SU-DHL-6 (cell line): ENCODE measurements at regions not wholly inside any gene's neighbourhood (a gene's known extent, or its start where the extent isn't known, plus 50 kb on each side); places are given as distances from the start of the nearest gene placed in this dataset.

ENCODE experiments used
- H2AFZ ChIP-seq: fragments of 200-600 bp; sonication (generic); 2 replicates; pipeline ENCODE4 v1.6.1; 2014; ENCODE audit warnings: low read depth, mild to moderate bottlenecking, moderate library complexity, mixed read lengths, antibody characterized with exemption, low read length; ENCODE audit not compliant: severe bottlenecking
- H3F3A ChIP-seq: fragments of 200-600 bp; shearing (Covaris generic); 2 replicates; pipeline ENCODE4 v1.6.0; 2016; ENCODE audit warnings: antibody characterized with exemption, mild to moderate bottlenecking; ENCODE audit not compliant: insufficient read depth
- H3K27ac ChIP-seq: fragments of 200-600 bp; sonication (generic); 2 replicates; pipeline ENCODE4 v1.5.1; 2016; ENCODE audit warnings: low read depth, mild to moderate bottlenecking, low read length, moderate library complexity, mixed read lengths
- H3K27me3 ChIP-seq: fragments of 200-600 bp; sonication (generic), shearing (Covaris generic); 2 replicates; pipeline ENCODE4 v1.6.0; 2014; ENCODE audit warnings: mild to moderate bottlenecking, low read length
- H3K36me3 ChIP-seq: fragments of 200-600 bp; sonication (generic); 2 replicates; pipeline ENCODE4 v1.6.1; 2014; ENCODE audit warnings: mild to moderate bottlenecking, low read length, mixed read lengths
- H3K4me2 ChIP-seq: fragments of 300-600, 200-600 bp; shearing (Covaris generic), sonication (generic); 2 replicates; pipeline ENCODE4 v1.6.0; 2014; ENCODE audit warnings: low read length, low read depth, mild to moderate bottlenecking; ENCODE audit not compliant: poor library complexity, severe bottlenecking
- H3K4me3 ChIP-seq: fragments of 200-600 bp; sonication (generic); 2 replicates; pipeline ENCODE4 v1.5.1; 2014; ENCODE audit warnings: antibody characterized with exemption, low read length, mild to moderate bottlenecking, mixed read lengths; ENCODE audit not compliant: insufficient read depth, poor library complexity, severe bottlenecking
- H3K79me2 ChIP-seq: fragments of 200-600 bp; sonication (generic); 2 replicates; pipeline ENCODE4 v1.6.1; 2014; ENCODE audit warnings: mild to moderate bottlenecking, low read length, moderate library complexity; ENCODE audit not compliant: insufficient read depth
- H3K9ac ChIP-seq: fragments of 200-600 bp; sonication (generic); 2 replicates; pipeline ENCODE4 v1.7.0; 2014; ENCODE audit warnings: mild to moderate bottlenecking, low read length
- H3K9me2 ChIP-seq: fragments of 200-600 bp; sonication (generic); replicated peaks from 2 replicates; pipeline ENCODE4 v1.6.1; 2014; ENCODE audit warnings: low read length; ENCODE audit not compliant: insufficient read depth
- H3K9me3 ChIP-seq: fragments of 200-600 bp; sonication (generic); 2 replicates; pipeline ENCODE4 v1.6.1; 2014; ENCODE audit warnings: low read length, mixed read lengths; ENCODE audit not compliant: insufficient read depth
- H4K20me1 ChIP-seq: fragments of 200-600 bp; sonication (generic); 2 replicates; pipeline ENCODE4 v1.6.1; 2014; ENCODE audit warnings: low read depth, mild to moderate bottlenecking, antibody characterized with exemption, low read length, moderate library complexity, mixed read lengths
- CTCF ChIP-seq: fragments of 200-600 bp; sonication (generic); IDR thresholded peaks from one replicate; pipeline ENCODE4 v1.5.1; 2017; ENCODE audit warnings: antibody characterized with exemption, mild to moderate bottlenecking, low read length, moderate library complexity; ENCODE audit not compliant: insufficient read depth, poor library complexity, severe bottlenecking
- EZH2phosphoT487 ChIP-seq: fragments of 200-600 bp; sonication (generic), shearing (Covaris generic); conservative IDR thresholded peaks from 2 replicates; pipeline ENCODE4 v1.6.1; 2018; ENCODE audit warnings: mild to moderate bottlenecking, antibody characterized with exemption, low read length, moderate library complexity, mixed read lengths

GRCh38 chr1:193402037-193402436, 215.6 kb upstream of the B3GALT2 start:
- Histone ChIP-seq H3K27ac (no peak overlapping the region), H3K27me3 (no peaks in the 10 kb centered on the region), H3K4me2 (no peak overlapping the region), H3K9ac (no peak overlapping the region), H3K36me3 (no peaks in the 10 kb centered on the region), H3K4me3 (no peak overlapping the region), H3F3A (no peaks in the 10 kb centered on the region), H4K20me1 (no peaks in the 10 kb centered on the region), H3K9me3 (no peaks in the 10 kb centered on the region), H3K79me2 (no peaks in the 10 kb centered on the region), H3K9me2 (no peaks in the 10 kb centered on the region), H2AFZ (no peak overlapping the region)
- TF ChIP-seq CTCF (no peak), EZH2phosphoT487 (no peak)

- no peaks in the 10 kb centered on the region for H3K36me3 ChIP-seq
- H3K27ac ChIP-seq = no peak overlapping the region
- H3K4me2 ChIP-seq = no peak overlapping the region
- TF ChIP-seq EZH2phosphoT487 (no peak), CTCF (no peak)
- H3K79me2 ChIP-seq = no peaks in the 10 kb centered on the region
- no peaks in the 10 kb centered on the region for H3K9me2 ChIP-seq
- H3K9ac ChIP-seq = no peak overlapping the region
- H2AFZ ChIP-seq = no peak overlapping the region
- no peaks in the 10 kb centered on the region for H3K27me3 ChIP-seq
- H3K4me3 ChIP-seq = no peak overlapping the region
- no peaks in the 10 kb centered on the region for H3F3A ChIP-seq
- no peaks in the 10 kb centered on the region for H4K20me1 ChIP-seq
- H3K9me3 ChIP-seq = no peaks in the 10 kb centered on the region
Observed at GRCh38 chr1:193394336-193394735, 207.9 kb upstream of the B3GALT2 start.

- no peak overlapping the region for H3K27ac ChIP-seq
- H3K9me2 ChIP-seq = no peaks in the 10 kb centered on the region
- TF ChIP-seq CTCF (no peak), EZH2phosphoT487 (no peak)
- no peaks in the 10 kb centered on the region for H3K79me2 ChIP-seq
- H2AFZ ChIP-seq = no peak overlapping the region
- no peak overlapping the region for H3K4me3 ChIP-seq
- H3K9me3 ChIP-seq = no peaks in the 10 kb centered on the region
- no peaks in the 10 kb centered on the region for H3F3A ChIP-seq
- no peak overlapping the region for H3K4me2 ChIP-seq
- H3K36me3 ChIP-seq = no peaks in the 10 kb centered on the region
- no peaks in the 10 kb centered on the region for H3K27me3 ChIP-seq
- H3K9ac ChIP-seq = no peak overlapping the region
- no peaks in the 10 kb centered on the region for H4K20me1 ChIP-seq
Observed at GRCh38 chr1:193392686-193393085, 206.3 kb upstream of the B3GALT2 start.

- Histone ChIP-seq H3K4me2 (no peak overlapping the region), H4K20me1 (no peaks in the 10 kb centered on the region), H3K9ac (no peak overlapping the region), H3F3A (no peaks in the 10 kb centered on the region), H3K27me3 (no peaks in the 10 kb centered on the region), H2AFZ (no peak overlapping the region), H3K4me3 (no peak overlapping the region), H3K27ac (no peak overlapping the region), H3K9me2 (no peaks in the 10 kb centered on the region), H3K36me3 (no peaks in the 10 kb centered on the region), H3K79me2 (no peaks in the 10 kb centered on the region), H3K9me3 (no peaks in the 10 kb centered on the region)
- no peak for TF ChIP-seq CTCF
- no peak for TF ChIP-seq EZH2phosphoT487
Observed at GRCh38 chr1:193388683-193389082, 202.3 kb upstream of the B3GALT2 start.
